Retina (tissue), 1 donor: ENCODE measurements at regions not wholly inside any gene's neighbourhood (a gene's known extent, or its start where the extent isn't known, plus 50 kb on each side); places are given as distances from the start of the nearest gene placed in this dataset.

Experiments used
- DNase-seq: peaks from one replicate; pipeline ENCODE4 v3.0.0-alpha.2; 2016

GRCh38 chr10:29183301-29183945, 105.4 kb upstream of the LYZL1 start:
- no peak for DNase-seq

GRCh38 chr10:29184205-29185000, 104.5 kb upstream of the LYZL1 start:
- no peak for DNase-seq

GRCh38 chr10:29185050-29185449, 103.8 kb upstream of the LYZL1 start:
- DNase-seq, result no peak

GRCh38 chr10:29186221-29186620, 102.6 kb upstream of the LYZL1 start:
- DNase-seq, result no peak

- no peak for DNase-seq
Measured at GRCh38 chr10:29189256-29189655, 99.6 kb upstream of the LYZL1 start.

- DNase-seq, result no peak
Measured at GRCh38 chr10:29191674-29192073, 97.2 kb upstream of the LYZL1 start.

GRCh38 chr10:29199339-29199738, 89.5 kb upstream of the LYZL1 start:
- DNase-seq, result peak; percentile 36

- DNase-seq, result no peak
Measured at GRCh38 chr10:29199941-29200679, 88.8 kb upstream of the LYZL1 start.

- no peak for DNase-seq
Measured at GRCh38 chr10:29202386-29202940, 86.4 kb upstream of the LYZL1 start.

GRCh38 chr10:29203432-29203831, 85.4 kb upstream of the LYZL1 start:
- no peak for DNase-seq

- DNase-seq, result peak; percentile 28
Measured at GRCh38 chr10:29204070-29204800, 84.6 kb upstream of the LYZL1 start.

GRCh38 chr10:29205787-29206186, 83.1 kb upstream of the LYZL1 start:
- DNase-seq, result no peak

GRCh38 chr10:29208845-29209244, 80.0 kb upstream of the LYZL1 start:
- no peak for DNase-seq

- DNase-seq, result no peak
Measured at GRCh38 chr10:29209830-29210229, 79.0 kb upstream of the LYZL1 start.

GRCh38 chr10:29210266-29210868, 78.5 kb upstream of the LYZL1 start:
- no peak for DNase-seq

GRCh38 chr10:29212597-29212996, 76.3 kb upstream of the LYZL1 start:
- no peak for DNase-seq

GRCh38 chr10:29214551-29214950, 74.3 kb upstream of the LYZL1 start:
- DNase-seq, result no peak

- no peak for DNase-seq
Measured at GRCh38 chr10:29217292-29217738, 71.6 kb upstream of the LYZL1 start.

- no peak for DNase-seq
Measured at GRCh38 chr10:29223326-29223725, 65.5 kb upstream of the LYZL1 start.

GRCh38 chr10:29224631-29225030, 64.2 kb upstream of the LYZL1 start:
- no peak for DNase-seq

GRCh38 chr10:29227201-29227600, 61.7 kb upstream of the LYZL1 start:
- no peak for DNase-seq

GRCh38 chr10:29228562-29228961, 60.3 kb upstream of the LYZL1 start:
- no peak for DNase-seq
